NCI-H345 treated with DMSO at 0.1 percent for 48 hours (cell line): ENCODE measurements at regions not wholly inside any gene's neighbourhood (a gene's known extent, or its start where the extent isn't known, plus 50 kb on each side); places are given as distances from the start of the nearest gene placed in this dataset.

Experiments
- DNase-seq: peaks from one replicate; lab custom pipeline; 2025; ENCODE audit not compliant: unreplicated experiment; lab: John Stamatoyannopoulos, UW

DNA sequence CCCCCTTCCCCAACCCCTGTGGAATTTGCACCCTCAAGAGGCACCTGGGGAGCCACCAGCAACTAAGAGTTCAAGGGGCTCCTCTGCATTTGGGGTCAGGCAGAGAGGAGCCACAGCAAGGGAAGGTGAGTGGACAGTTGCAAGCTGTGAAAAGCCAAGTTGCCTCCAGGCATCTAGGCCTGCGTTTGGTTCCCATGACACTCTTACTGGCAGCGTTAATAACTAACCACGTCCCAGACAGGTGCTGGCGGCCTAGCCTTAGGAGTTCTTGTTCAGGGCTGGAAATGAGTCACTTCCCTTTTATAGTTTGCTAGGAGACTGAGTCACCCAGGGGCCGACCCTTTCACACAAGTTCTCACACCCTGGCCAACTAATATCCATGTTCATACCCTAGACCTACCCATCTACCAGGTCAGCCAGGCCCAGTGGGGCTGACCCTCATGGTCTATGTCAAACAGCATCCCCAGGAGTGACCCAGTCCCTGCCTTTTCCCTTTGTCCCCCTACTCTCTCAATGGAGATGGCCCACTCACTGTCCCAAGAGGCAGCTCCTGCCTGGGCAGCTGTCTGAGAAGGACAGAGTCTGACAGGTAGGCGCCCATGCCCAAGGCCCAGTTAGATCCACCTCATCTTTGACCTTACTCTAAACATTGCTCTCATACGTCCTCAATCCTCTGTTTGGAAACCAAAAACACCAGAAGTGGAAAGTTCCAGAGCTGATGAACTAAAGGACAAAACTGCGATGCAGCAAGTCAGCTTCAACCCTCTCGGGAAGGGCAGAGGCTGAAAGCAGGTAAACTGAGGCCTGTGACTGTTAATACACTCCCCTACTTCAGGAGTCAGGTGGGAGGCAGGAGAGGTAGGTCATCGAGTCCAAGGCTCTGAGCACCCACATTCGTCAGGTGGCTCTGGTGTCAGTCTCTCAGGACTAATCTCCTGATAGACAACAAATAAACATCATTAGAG is 300.6 kb downstream of the SOX9 start:
- no peak for DNase-seq

DNA sequence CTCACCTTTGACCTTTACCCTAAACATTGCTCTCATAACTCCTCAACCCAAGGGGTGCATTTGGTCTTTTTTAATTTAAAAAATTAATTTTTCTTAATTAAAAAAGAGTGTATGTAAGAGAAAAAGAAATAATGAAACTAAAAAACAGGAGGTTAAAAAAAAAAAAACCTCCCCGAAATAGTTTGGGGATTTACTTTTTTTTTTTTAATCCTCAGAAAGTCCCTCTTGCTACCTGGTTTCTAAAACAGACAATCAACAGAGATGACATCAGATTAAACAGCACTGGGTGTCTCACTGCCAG is 301.3 kb downstream of the SOX9 start:
- DNase-seq = no peak

DNA sequence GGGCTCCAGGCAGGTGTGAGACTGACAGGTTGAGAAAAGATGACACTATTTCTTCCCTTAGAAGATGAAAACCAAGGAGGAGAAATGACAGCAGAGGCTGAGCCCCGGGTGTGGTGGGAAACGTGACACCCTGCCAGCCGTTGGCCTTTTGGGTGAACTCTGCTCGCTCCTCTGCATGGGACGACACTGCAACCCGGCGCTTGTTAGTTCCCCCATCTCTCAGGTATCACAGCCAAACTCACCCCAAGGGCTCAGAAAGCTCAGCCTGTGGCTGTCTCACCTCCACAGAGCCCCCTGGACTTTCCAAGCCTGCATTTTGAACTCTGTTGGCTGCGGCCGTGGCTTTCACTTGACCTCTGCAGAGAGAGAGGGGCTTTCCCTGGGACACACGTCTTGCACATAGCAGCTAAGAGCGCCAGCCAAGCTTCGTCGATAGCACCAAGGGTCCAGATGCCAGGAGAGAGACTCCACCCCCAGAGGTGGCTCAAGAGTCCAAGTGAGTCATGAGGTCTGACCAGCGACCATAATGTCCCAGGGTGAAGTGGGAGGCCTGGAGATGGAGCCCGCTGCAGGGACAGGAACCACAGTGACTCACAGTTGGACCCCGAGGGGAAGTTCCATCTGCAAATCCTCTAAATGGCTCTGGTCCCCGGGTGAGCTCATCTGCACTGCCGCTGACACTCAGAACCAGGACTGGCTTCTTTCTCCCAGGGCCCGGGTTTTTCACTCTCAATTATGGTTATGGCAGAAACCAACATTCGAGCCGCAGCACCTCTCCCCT is 301.9 kb downstream of the SOX9 start:
- no peak for DNase-seq

DNA sequence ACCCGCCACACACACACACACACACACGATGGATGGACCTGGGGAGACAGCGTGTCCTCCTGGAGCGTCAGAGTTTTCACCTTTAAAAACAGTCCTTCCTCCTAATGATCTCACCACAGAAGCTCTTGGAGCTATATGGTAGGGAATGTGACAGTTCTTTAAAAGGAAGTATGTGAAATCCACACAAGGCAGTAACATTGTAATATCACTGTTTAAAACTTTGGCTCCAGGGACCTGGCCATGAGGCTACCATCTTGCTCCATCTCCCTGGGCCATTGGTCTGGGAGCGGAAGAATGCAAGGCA is 302.4 kb downstream of the SOX9 start:
- DNase-seq = no peak

DNA sequence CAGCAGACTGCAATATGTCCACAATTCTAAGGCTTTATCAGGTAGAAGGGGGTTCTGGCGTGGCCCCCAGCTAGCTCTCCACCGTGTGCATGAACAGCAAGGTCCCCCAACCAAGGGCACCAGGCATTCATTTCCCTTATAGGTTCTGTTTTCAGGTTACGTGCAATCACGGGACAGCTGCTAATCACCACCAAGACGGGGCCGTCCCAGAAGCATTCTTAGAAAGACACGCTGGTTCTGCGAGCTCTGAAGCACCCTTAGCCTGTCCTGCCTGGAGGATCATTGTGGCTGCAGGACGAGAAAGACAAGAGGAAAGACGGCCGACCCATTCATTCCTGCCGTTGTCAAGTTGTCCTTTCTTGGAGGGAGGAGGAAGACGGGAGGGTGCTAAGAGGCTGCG is 302.9 kb downstream of the SOX9 start:
- DNase-seq = no peak

DNA sequence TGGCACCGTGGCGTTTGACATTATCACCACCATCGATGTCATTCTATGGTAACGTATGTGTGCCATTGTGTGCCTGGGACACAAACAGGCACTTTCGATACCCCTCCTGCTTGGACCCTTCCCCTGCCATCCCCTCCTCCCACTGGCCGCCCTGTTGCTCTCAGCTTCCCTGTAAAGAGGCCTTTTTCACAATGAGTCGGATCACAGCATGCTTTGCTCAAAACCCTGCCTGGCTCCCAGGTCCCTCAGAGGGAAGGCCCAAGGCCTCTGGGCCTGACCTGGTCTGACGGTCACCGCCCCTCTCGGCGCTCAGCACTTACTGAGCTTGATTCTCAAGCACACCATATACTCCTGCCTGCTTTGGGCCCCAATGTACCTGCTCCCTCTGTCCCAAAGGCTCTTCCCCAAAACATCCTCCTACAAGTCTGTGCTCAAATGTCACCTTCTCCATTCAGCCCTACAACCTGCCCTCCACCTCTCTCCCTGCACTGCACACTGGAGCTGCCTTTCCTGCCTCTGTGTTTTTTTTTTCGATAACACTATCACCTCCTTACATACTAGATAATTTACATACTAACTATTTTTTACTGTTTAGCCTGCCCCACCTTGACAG is 303.8 kb downstream of the SOX9 start:
- no peak for DNase-seq

DNA sequence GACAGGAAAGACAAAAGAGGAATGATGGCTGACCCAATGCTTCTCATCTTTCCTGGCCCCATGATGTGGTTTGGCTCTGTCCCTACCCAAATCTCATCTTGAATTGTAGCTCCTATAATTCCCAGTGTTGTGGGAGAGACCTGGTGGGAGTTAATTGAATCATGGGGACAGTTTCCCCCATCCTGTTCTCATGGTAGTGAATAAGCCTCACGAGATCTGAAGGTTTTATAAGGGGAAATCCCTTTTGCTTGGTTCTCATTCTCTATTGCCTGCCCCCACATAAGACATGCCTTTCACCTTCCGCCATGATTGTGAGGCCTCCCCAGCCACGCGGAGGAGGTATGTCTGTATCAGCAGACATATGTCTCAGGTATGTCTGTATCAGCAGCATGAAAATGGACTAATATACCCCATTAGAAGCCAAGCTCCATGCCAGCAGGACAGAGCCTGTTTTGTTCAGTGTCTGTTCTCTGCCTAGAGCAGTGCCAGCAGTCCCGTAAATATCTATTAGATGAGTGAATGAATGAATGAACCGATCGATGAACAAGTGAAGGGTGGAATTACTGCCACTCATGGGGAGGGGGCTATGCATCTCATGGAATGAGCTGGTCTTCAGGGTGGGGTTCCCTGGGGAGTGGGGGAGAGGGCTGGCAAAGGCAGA is 304.4 kb downstream of the SOX9 start:
- no peak for DNase-seq

DNA sequence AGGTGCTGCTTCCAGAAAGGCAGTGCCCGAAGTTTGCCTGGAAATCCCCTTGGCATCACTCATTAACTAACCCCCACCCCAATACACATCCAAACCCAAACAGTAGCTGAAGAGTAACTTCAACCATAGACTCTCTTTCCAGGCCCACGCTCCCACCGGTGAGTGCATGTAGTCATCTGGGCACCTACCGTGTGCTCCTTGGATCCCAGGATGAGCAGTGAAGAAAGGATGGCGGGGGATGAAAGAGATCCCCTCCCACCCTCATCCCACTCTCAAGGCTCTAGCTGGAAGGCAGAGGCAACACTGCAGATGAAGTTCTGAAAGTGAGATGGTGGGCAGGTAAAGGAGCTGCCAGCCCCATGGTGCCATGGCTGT is 305.0 kb downstream of the SOX9 start:
- no peak for DNase-seq

DNA sequence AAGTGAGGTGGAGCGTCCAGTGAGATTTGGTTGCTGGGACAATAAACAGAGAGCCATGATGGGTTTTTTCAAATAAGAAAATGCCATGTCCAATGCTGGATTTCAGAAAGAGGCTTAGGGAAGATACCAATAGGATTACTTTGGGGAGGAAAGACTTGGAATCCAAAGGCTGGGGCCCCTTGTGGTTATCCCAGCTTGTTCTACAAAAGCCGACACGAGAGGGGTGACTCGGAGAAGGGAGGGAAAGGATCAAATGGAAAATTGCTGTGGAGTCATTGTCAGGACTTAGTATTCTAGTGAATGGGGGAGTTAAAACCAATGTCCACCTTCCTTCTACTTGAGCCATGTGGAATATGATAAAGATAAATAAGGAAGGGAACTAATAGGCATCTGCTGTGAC is 305.5 kb downstream of the SOX9 start:
- DNase-seq = no peak

DNA sequence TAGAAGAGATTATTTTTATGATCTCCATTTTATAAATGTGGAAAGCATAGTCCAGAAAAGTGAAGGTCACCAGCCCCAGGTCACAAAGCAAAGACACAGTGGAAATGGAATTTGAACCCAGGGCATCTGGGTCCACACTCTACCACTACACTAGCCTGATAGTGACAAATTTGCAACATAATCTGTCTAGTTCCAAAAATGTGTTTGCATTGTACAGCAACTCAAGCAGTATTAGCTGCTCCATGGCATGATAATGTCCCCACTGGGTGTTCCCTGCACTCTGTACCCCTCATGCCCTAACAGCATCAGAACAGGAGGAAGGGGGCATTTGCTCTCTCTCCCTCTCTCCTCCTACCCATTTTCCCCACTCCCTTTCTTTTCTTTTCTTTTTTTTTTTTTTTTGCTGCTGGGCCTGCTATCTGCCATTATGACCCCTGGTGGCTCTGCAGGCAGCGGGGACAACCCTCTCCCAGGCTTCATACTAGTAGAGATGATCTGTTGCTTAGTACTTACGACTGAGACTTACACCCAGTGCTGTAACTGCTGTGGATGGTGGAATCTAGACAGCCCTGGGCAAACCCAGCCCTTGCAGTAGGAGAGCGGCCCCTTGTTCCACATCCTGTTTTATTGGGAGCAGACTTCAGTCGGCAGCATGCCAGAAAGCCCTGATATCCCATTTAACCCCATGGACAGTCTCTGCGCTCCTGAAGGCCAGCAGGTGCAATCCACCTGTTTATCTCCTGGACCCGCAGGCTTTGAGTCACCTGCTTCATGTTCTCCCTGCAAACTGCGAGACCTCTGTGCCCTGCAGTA is 306.3 kb downstream of the SOX9 start:
- no peak for DNase-seq

DNA sequence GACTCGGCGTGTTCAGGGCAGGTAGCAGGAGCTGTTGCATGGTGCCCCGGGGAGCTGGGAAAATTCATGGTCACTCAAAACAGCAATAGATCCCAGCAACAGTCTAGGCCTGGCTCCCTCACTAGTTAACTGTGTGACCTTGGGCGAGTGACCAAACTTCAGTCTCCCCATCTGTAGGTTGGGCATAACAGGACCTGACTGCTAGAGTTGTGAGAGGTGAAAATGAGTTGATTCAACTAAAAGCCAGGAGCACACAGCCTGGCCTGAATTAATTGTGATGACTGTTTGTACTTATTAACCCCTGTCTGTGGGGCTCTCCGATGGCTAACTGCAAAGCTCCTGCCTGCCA is 306.9 kb downstream of the SOX9 start:
- no peak for DNase-seq

DNA sequence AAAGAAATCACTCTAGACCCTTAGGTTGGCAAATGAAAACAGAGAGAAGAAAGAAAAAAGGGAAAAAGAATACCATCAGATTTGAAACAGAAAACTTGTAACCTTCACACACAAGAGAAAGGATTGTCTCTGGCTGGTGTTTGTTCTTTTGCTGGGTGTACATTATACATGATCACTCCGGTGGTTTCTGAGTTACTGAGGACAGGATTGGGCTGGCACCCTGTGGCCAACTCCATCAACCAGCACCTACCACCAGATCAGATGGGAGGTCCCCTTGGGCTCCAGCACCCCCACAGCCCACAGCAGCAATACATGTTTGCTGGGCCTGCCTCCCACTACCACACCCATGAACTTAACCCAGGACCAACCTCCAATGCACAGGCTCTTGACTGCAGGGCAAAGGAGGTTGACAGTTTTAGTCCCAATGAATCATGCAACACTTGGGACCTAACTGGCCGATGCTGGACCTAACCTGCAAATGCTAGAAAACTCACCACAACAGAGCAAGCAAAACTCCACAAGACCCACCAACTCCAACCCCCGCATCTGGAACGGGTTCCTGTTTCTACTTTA is 308.3 kb downstream of the SOX9 start:
- no peak for DNase-seq

DNA sequence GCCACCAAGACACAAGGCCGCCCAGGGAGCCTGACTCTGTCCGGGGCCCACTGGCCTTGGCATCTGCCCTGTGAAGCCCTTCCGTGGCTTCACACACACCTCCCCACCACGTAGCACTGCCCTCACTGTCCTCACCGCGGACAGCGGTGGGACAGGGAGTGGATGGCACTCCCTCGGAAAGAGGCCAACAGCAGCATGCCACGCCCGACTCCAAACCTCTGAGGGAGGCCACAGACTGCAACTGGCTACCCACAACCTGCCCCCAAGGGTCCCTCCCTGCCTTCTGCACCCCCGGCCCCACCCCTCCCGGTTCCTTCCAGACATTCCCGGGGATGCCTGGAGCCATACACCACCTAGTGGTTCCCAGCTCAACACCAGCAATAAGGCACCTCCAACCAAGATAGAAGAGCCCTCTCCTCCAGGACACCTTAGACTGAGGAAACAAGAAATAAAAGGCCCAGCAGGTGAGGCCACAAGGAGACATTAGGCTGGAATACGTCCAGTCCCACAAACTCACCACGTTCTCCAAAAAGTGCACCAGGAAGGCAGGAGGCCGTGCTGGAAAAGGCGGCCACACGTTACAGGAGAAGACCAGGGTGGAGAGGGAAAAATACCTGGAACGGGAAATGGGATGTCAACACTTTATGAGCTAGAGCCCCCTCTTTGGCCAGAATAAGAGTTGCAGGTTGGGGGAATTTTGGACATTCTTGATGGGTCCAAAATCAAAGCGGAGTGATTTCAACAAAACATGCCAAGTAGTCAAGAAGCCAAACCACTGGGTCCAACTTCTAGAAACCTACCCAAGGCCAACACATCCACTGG is 310.0 kb downstream of the SOX9 start:
- no peak for DNase-seq

DNA sequence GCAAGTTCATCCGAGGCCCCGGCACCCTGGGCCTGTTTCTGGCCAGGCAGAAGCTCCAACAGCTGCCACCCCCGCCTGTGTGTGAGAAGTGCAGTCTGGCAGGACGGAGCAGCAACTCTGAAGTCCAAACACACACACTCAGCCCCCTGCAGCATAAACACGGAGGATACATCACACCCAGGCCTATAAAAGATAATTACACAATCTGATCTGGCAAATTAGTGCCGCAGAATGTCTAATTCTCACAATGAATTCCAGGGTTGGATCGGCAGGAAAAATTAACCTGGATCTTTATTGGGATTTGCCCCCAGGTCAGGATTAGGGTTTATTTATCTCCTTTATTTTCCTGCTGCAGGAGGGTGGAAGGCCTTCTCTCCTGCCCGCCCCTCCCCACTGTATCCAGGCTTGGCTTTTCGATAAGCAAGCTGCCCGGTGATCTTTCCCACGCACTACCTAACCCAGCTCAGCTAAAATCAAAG is 311.4 kb downstream of the SOX9 start:
- no peak for DNase-seq

DNA sequence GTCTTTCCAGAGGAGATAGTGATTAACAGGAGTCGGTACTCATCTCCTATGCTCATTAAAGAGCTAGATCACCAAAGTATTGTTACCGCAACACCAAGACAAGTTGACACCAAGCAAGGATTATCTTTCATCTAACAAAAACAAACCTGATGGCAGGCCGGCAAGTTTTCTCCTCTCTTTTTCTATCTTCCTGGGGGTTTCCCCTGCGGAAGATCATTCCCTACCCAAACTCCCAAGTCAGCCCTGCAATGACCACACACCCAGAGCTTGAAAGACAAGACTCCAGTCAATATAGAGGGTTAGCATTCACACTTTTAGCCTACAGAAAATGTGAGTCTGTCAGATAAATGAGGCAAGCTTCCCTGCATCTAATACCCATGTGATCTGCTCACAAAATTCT is 312.1 kb downstream of the SOX9 start:
- no peak for DNase-seq

DNA sequence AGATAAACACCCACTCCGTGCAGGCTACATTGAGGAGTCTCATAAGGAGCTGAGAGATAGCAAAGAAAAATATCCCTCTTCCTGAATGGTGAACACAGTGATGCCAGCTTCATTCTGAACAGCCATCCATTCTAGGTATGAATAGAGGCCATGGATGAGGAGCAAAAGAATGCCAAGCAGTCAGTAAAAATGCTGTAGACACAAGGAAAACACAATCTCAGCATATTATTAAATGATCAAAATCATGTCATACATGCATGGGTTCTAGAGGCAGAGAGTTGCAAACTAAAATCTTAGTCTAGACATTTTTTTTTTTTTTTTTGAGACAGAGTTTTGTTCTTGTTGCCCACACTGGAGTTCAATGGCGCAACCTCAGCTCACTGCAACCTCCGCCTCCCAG is 313.0 kb downstream of the SOX9 start:
- DNase-seq = no peak

DNA sequence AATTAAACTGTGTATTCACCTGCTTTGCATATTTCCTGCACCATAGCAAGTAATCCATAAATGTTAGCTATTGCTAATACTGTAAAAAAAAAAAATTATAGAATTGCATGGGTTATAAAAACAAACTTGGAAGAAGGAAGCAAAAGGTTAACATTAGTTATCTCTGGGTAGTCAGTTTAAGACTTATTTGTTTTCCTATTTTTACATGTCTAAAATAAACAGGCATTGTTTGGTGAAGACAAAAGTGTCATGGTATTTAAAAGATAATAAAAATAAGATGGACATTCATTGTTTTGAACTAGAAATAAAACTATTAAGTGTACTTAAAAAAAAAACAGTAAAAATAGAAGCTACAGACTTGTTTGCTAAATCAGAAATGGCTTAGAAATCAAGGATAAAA is 313.8 kb downstream of the SOX9 start:
- no peak for DNase-seq

DNA sequence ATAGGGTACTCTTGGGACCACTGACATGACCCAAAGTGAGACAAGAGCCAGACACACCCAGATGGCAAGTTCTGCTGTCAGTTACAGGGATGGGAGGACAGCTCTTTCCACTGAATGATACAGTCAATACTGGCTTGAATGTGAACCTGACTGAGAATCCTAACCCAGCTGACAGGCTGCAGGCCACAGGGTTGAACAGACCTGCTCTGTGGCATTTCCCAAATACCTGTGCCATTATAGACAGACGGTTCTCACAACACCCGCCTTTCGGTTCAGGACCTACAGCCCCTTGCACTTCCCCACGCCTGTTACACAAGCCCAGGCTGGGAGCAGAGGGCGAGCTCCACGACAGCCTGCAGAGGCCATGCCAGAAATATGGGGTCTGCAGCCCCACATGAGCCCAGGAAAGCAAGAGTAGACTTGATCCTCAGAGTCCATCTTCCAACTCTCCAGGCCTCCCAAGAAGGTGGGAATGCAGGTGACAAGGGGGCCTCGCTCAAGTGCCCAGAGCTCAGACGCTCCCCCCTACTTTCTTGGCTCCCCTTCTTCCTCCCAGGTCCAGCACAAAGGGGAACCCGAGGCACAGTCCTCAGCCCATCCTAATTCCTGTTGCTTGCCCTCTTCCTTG is 314.3 kb downstream of the SOX9 start:
- no peak for DNase-seq

DNA sequence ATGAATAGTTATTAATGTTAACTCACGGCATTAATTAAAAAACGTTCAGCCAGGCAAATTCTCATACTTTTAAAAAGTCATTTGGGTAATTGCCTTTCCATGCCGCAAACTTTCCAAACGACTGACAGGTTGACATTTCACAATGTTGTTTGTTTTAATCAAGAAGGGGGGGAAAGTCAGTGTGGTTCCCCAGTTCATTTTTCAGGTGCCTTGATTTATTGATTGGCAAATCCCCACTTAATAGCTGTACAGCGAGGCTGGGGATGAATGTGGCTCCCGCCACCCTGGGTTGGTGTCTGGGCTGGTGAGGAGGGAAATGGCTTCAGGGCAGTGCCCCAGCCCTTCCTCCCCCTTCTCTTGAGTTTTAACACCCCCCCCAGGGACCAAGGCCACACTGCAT is 318.0 kb downstream of the SOX9 start:
- DNase-seq = no peak
